GM18868 (cell line): ENCODE measurements at regions not wholly inside any gene's neighbourhood (a gene's known extent, or its start where the extent isn't known, plus 50 kb on each side); places are given as distances from the start of the nearest gene placed in this dataset.
"Not testable (repeated sequence)": the region's sequence is repeated elsewhere in the genome, so short reads cannot be mapped to it uniquely, and the experiment has no call there.

ENCODE experiments used
- ATAC-seq: cut with Tn5 transposase; IDR thresholded peaks from one replicate; pipeline ENCODE4 v1.9.1; 2021; ENCODE audit warnings: mild to moderate bottlenecking, moderate library complexity; ENCODE audit not compliant: unreplicated experiment

DNA sequence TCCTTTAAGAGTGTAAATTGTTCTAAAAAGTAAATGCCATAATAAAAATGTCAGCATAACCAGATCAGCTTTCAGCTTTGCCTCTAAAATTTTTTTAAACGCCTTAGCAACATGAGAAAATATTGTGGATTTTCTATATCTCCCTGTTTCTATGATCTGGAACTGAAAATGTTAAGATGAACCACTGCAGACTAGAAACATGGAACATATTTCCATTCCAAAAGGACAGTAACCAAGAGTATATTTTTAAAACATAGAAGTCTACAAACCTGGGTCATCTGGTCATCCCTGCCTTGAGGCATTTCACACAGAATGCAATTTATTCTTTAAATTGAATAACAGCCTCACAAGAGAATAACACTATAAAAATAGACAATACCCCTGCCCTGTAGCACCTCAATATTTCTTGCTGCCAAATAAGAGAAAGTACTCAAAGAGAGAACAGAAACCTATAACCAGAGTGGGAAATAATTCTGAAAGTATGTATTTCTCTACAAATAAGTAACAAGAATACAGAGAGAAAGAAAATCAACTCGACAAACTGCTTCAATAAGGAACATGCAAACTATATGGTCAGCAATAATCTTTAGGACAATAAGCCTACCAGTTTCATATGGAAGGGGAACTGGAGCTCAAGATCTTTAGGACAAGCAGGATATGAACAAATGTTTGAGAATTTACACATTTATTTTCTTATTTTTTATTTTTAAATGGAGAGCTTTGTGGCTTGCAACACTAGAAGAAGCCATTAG lies 949.0 kb downstream of the EPHA3 start:
- no peak for ATAC-seq

DNA sequence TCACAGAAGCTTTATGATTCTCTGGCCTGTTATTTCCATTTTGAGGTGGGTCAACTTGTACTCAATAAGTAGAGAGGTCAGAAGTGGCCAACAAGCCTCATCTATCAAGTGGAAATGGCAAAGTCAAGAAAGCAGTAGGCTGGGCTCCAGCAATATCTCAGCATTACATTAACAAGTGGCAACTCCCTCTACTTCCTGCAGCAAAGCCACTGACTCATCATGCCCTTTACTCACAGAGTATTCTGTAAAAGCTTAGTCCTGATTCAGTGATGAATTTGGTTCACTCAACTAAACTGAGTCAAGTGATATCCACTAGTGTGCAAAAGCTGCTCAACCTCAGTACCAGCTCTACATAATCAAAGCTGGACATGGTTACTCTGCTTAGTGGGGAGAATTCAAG lies 954.6 kb downstream of the EPHA3 start:
- no peak for ATAC-seq

DNA sequence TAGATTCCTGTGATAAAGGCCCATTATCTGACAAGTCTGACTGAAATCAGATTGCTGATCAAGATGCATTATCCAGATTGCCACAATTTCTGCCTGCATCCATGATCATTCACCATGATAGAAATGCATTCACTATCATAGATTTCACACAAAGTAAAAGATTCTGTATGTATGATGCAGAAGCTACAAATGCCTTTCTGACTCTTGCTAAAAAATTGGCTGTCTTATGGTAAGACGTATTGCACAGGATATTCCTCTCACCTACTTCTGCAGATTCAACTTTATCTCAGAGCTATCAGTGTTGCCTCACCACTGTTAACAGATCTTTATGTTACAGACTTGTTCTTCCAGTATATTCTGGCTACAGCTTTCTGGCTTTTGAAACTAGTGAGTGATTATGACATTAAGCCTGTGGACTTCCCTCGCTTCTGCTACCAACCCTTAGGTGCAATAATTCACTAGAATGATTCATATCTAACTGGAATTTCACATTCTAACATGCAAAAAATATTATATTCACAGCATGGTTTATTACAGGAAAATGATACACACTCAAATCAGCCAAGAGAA lies 955.3 kb downstream of the EPHA3 start:
- ATAC-seq: no peak

DNA sequence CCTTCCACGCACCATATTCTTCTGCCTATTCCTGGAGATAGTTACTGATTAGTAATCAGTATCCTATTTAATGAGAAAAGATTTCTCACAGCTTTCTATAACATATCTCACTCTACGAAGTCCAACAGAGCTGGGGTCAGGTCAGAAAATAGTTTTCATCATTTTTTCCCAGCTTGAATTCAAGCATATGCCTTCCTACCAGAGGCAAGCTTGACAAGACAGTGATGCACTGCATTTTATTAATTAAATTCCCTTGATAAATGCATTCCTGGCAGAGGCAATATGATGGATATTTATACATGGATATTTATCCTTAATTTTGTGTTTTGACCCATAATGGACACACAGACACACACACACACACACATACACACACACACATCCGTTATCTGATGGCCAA lies 961.4 kb downstream of the EPHA3 start:
- ATAC-seq: no peak

DNA sequence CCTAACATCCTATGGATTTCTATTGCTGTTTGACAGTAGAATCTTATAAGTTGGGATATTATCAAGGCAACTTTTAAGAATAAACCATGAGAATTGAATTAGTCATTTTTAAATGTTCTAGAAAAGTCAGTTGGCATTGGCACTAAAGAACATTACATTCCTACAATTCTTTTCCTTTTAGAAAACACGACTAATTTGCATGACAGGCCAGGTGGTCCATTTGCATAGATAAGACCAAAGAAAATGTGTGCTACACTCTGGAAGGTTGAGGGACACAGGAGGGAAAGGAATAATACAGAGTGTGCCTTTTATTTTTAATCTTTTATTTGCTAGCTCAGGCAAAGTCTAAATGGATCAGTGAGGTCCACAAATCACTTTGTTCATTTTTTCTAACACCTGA lies 962.3 kb downstream of the EPHA3 start:
- ATAC-seq: no peak

DNA sequence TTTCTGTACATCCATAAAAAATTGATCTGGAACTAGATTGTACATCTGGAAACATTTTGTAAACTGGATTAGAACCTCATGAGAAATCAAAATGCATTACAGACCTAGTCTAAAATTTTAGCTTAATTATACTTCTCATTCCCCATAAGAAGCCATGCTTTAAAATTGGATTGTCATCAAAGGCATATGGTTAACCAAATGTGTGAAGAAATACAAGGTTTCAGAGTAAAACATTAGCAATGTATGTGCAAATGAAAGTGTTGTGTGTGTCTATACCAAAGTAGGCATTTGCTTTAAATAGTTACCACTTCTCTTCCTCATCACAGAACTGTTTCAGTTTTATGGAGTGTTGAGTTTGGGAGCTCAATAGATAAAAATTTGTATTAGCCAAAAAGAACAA lies 968.7 kb downstream of the EPHA3 start:
- ATAC-seq: no peak

DNA sequence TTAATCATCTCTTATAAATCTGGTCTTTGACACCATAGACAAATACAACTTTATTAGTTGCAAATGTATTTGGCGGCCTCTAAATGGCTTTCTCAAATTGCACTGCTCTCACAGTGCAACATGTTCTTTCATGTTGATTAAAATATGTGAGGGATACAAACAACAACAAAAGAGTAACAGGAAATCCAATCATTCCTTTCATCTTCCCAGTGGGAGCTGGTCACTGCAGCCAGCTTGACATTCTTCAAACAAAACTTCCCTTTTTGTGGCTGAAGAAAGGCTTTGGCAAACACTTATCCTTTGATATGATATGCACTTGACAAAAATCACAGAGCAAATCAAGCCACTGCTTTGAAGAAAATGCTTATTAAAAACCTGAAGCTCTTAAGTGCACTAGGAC lies 973.6 kb downstream of the EPHA3 start:
- no peak for ATAC-seq

DNA sequence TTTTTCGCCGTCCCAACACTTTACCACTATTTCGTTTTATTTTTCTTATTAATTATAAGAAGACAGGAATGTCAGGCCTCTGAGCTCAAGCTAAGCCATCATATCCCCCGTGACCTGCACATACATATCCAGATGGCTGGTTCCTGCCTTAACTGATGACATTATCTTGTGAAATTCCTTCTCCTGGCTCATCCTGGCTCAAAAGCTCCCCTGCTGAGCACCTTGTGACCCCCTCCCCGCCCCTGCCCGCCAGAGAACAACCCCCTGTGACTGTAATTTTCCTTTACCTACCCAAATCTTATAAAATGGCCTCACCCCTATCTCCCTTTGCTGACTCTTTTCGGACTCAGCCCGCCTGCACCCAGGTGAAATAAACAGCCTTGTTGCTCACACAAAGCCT lies 978.9 kb downstream of the EPHA3 start:
- not testable (repeated sequence) for ATAC-seq

DNA sequence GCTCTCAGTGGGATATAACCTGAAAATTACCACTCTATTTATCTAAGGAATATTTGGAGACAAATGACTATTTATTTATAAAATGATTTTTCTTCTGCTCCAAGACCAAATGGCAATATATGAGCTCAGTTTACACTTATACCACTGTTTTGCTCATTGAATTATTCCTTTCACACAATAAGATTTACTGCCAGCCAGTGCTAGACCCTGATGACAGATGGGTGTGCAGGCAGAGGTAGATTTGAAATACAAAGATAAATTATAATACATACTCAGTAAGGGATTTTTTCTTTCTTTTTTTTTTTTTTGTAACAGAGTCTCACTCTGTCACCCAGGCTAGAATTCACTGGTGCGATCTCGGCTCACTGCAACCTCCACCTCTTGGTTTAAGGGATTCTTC lies 980.3 kb downstream of the EPHA3 start:
- ATAC-seq: no peak

DNA sequence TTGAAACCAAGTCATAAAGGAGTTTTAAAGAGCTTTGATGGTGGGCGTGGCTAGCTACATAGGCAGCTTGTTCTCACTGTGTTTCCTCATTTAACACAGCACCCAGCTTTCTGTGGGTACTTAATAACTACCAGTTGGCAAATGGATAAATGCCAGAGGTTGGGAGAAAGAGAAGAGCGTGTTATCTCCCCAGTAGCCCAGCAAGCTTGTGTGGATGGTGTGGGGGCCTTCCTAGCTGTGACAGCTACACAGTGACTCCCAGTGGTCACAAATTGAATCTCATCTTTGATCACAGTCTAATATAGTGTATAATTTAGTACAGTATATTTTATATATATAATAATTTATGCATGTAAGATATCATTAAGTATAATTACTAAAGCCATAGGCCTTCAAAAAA lies 984.1 kb downstream of the EPHA3 start:
- ATAC-seq: peak; percentile 90

DNA sequence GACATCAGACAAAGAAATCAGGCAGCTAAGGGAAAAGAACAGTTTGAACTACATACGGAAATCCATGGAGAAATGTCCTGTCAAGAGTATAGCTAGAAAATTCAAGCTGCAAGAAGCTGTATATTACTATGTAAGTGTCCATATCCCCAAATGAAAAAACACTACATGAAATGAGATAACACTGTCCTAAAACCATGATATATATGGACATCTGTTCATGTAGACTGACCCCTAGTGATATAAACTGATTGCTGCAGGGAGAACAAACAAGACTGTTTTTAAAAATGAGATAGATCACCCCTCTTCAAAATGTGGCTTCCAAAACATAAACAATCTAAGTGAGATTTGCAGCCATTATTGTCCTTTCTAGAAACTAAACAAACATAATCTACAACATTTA lies 985.6 kb downstream of the EPHA3 start:
- ATAC-seq: peak; percentile 59

DNA sequence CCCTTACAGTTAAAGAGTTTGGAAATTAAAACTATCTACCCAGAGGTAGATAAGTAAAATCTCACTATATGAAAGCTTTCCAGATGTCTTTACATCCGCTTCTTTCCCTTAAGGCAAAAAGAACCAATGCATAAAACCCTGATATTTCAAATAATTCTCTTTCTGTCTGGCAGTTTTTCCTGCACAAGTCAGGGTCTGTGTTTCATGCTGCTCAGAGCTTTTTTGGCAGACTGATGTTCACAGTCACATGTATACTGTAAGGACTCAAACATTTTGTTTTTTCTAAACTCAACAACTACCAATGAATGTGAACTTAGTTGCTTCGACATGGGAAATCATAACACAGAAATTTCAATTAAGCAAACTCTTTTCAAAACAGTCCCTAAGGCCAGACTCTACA lies 988.4 kb downstream of the EPHA3 start:
- ATAC-seq: no peak

DNA sequence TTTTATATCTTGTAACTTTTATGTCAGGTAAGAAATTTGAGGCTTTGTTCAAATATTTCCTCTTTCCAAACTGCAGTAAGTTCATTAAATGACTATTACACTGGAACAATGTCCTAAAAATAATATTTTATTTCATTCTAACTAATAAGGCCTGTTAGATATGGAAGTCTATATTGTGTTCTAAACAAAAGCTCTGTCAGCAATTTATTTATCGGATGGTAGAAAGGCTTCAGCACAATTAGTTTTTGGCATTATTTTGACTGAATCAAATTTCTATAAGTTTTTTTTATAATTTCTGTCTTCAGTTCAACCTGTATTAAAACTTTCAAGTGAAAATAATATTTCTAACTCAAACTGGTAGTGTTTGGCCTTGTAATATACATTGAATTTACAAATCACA lies 992.1 kb downstream of the EPHA3 start:
- no peak for ATAC-seq

DNA sequence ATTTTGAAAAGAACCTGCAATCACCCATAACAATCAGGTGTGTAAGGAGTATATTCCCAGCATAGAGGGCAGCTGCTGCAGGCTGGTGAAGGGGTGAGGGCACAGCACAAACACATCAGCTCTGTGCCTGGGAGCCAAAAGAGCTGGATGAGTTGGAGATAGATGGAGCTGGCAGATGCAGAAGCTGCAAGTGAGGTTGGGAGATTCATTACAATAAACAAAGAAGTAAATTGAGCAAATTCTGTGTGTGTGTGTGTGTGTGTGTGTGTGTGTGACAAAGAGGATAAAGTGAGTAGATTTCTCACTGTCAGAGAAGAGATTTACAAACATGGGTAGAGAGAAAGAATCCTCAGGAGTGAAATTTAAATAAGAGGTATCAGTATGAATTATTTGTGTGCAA lies 994.7 kb downstream of the EPHA3 start:
- ATAC-seq: no peak

DNA sequence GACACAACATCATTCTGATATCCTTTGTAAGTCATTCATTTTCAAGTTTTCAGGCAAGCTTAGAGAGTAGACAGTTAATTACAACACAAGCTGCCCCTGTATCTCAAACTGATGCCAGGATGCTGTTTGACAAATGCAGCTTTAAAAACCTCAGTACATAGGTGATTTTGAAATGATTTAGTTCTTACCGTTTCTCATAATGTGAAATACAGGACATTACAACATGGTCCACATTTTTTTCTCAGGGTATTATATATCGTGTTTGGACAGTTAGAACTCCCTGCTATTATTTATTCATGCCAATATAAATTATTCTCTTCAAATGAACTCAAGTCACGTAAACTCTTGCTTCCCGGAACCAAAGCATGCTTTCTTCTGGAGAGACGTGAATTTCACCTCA lies 1013.9 kb downstream of the EPHA3 start:
- no peak for ATAC-seq

DNA sequence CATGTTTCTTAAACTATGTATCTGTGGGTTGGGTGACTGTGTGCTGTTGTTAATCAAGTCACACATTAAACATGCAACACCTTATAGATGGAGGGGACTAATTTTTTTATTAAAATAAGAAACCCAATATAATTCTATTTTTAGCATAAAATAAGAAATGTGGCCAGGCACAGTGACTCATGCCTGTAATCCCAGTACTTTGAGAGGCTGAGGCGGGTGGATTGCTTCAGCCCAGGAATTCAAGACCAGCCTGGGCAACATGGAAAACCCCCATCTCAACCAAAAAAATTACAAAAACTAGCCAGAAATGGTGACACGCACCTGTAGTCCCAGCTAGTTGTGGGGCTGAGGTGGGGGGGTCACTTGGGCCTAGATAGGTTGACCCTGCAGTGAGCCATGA lies 1021.0 kb downstream of the EPHA3 start:
- ATAC-seq: no peak

DNA sequence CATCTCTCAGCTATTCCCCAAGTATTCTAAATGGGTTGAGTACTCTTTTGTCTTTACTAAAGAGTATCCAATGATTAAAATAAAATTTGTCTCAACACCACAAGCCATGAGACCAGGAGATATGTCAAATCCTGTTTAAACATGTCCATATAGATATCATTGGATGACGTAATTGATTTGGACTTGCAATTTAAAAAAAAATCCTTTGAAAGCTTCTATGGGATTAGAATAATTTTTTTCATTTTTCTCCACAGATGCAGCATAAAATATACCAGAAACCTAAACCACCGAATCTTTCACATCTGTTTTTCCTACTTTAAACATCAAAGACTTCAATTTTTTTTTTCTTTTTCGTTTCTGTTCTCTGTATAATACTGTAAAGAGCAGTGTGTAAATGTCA lies 1022.3 kb downstream of the EPHA3 start:
- no peak for ATAC-seq

DNA sequence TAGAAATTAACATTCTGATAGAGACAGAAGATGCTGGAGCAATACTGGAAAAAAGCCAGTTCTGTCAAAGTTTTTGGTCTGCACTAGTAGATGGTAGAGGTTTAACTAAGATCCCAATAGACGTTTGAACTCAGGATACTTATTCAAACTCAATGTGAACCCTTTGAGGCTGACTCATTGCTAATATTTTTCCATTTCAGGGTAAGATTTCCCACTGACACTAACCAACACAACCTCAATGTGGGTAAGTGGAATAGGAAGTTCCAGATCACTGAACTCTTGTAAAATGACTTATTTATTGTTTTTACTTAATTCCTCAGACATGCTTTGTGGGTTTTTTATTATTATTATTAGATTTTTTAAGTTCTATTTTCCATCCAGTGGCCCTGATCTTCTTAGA lies 1024.8 kb downstream of the EPHA3 start:
- no peak for ATAC-seq

DNA sequence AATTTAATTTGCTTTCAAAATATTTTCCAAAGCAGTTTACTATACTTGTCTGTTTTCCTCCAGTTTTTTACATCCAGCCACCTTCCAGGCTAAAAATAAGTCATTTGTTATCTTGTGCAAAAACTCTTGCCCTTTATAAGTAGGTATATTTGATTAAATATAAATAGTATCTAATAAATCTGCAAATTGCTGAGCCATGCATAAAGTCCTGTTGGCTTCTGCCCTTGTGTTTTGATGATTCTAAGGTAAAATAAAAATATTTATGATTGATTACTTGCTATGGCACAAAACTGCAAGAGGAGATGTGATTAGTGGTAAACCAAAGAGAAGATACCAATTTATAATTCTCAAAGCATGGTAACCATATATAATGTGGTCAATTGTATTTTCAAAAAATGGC lies 1026.7 kb downstream of the EPHA3 start:
- no peak for ATAC-seq

DNA sequence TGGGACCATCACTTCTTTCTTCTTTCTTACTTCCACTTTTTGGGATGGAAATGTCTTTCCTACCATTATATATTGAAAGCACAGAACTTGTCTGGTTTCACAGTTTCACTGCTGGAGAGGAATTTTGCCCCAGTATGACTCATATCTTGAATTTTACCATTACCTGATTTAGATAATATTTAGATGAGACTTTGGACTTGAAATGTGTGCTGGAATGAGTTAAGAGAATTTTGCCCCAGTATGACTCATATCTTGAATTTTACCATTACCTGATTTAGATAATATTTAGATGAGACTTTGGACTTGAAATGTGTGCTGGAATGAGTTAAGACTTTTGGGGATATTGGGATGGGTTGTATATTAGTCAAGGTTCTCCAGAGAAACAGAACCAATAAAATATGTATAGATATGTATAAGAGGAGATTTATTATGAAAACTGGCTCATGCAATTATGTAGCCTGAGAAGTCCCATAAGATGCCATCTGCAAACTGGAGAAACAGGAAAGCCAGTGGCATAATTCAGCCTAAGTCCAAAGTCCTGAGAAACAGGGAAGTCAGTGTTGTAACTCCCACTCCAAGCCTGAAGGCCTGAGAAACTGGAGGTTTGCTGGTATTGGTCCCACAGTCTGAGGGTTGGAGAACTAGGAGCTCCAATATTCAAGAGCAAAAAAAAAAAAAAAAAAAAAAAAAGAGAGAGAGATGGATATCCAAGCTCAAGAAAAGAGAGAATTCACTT lies 1029.2 kb downstream of the EPHA3 start:
- ATAC-seq: no peak

DNA sequence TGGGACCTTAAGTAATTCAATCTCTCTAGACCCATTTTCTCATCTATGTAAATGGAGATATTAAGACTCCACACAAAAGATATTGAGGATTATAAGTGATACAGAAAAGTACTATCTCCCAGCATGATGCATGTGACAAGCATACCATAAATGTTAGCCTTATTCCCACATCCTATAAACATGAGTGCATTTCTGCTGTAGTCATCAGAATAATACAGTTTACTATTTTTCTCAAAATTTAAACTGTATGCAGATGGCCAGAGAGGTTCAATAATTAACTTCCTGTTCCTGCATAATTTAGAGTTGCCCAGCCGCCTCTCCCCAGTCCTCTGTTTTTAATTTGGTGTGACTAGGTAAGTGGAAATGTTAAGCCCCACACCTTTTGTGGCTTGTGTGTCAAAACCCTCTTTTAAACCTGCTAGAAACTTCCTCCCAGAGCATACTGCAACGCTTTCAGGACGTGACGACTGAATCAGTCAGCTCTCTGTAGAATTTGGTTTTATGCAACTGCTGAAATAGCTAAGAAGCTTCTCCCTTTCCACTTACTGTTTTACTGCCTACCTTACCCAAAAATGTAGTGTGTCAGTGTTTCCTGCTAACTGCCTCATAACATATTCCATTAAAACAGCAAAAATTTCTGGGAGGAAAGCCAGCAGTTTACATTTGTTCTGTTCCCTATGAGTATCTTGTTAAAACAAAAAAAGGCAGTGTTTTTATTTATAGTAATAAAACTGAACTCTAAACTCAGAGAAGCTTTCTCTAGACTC lies 1037.9 kb downstream of the EPHA3 start:
- ATAC-seq: no peak

DNA sequence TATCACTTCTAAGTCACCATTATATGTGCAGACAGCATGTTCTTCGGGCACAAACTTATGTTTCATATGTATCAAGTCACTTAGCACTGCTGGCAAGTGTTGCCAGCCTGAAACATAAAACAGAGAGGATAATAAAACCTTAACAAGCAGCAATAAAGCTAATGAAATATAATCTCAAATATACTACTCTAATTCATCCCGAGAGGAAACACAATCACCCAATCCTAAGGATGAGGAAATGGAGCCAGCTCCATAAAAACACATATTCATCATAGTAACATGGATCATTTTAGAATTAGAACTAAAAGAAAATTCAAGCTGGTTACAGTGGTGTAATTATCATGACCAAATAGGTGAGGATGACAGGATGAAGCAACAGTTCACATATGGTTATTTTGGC lies 1072.7 kb downstream of the EPHA3 start:
- no peak for ATAC-seq
